ENCODE measurements at regions not wholly inside any gene's neighbourhood (a gene's known extent, or its start where the extent isn't known, plus 50 kb on each side); places are given as distances from the start of the nearest gene placed in this dataset.

- no peak for DNase-seq (ENCODE audit: low read depth in 2 of 2)
Observed at GRCh38 chr6:5946701-5947100, 60.0 kb downstream of the NRN1 start.

- no peak for DNase-seq (ENCODE audit: low read depth in 2 of 2)
Observed at GRCh38 chr6:5946181-5946580, 60.5 kb downstream of the NRN1 start.

- no peak for DNase-seq (ENCODE audit: low read depth in 2 of 2)
Observed at GRCh38 chr6:5943591-5943990, 63.1 kb downstream of the NRN1 start.

GRCh38 chr6:5942591-5942990 is 64.1 kb downstream of the NRN1 start:
- DNase-seq (ENCODE audit: low read depth in 2 of 2): no peak

- DNase-seq (ENCODE audit: low read depth in 2 of 2): no peak
Observed at GRCh38 chr6:5941188-5941587, 65.5 kb downstream of the NRN1 start.

- DNase-seq (ENCODE audit: low read depth in 2 of 2): no peak
Observed at GRCh38 chr6:5938934-5939333, 67.8 kb downstream of the NRN1 start.

GRCh38 chr6:5937936-5938706 is 68.6 kb downstream of the NRN1 start:
- DNase-seq (ENCODE audit: low read depth in 2 of 2): no peak

GRCh38 chr6:5937169-5937909 is 69.4 kb downstream of the NRN1 start:
- DNase-seq (ENCODE audit: low read depth in 2 of 2): no peak

GRCh38 chr6:5936631-5937030 is 70.1 kb downstream of the NRN1 start:
- no peak for DNase-seq (ENCODE audit: low read depth in 2 of 2)

- DNase-seq (ENCODE audit: low read depth in 2 of 2): no peak
Observed at GRCh38 chr6:5936140-5936539, 70.6 kb downstream of the NRN1 start.

- no peak for DNase-seq (ENCODE audit: low read depth in 2 of 2)
Observed at GRCh38 chr6:5930968-5931367, 75.8 kb downstream of the NRN1 start.

GRCh38 chr6:5930143-5930770 is 76.5 kb downstream of the NRN1 start:
- DNase-seq (ENCODE audit: low read depth in 2 of 2): no peak

- DNase-seq (ENCODE audit: low read depth in 2 of 2): no peak
Observed at GRCh38 chr6:5923840-5924239, 82.9 kb downstream of the NRN1 start.

- DNase-seq (ENCODE audit: low read depth in 2 of 2): no peak
Observed at GRCh38 chr6:5922230-5922629, 84.5 kb downstream of the NRN1 start.

GRCh38 chr6:5909721-5910120 is 97.0 kb downstream of the NRN1 start:
- DNase-seq (ENCODE audit: low read depth in 2 of 2): no peak

- DNase-seq (ENCODE audit: low read depth in 2 of 2): no peak
Observed at GRCh38 chr6:5906842-5907241, 99.9 kb downstream of the NRN1 start.

- no peak for DNase-seq (ENCODE audit: low read depth in 2 of 2)
Observed at GRCh38 chr6:5906340-5906670, 100.4 kb downstream of the NRN1 start.

GRCh38 chr6:5905431-5906339 is 101.0 kb downstream of the NRN1 start:
- no peak for DNase-seq (ENCODE audit: low read depth in 2 of 2)

- DNase-seq (ENCODE audit: low read depth in 2 of 2): no peak
Observed at GRCh38 chr6:5904532-5904931, 102.2 kb downstream of the NRN1 start.

GRCh38 chr6:5899216-5900045 is 107.3 kb downstream of the NRN1 start:
- no peak for DNase-seq (ENCODE audit: low read depth in 2 of 2)

- no peak for DNase-seq (ENCODE audit: low read depth in 2 of 2)
Observed at GRCh38 chr6:5898563-5898962, 108.2 kb downstream of the NRN1 start.
